ENCODE measurements at regions not wholly inside any gene's neighbourhood (a gene's known extent, or its start where the extent isn't known, plus 50 kb on each side); places are given as distances from the start of the nearest gene placed in this dataset.

DNA sequence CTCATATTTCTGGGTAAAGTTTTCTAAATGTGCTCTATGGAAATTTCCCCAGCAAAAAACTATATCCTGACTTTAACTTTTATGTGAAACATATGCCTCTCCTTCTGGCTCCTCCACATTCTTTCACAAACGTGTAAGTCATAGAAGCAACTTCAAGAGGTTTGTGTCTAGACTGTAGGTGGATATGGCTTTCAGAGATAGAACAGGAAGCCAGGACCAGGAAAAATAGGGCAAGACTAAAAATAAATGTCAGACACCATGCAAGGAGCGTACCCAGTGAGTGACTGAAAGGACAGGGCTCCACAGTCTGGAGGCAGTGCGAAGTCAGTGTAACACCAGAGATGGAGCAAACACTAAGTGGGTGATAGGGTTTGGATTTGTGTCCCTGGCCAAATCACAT, 240.7 kb downstream of the COX7C start:
- TF ChIP-seq POLR2AphosphoS5 (IDR thresholded peaks at IDR 0.05) (no peak), POLR2A (IDR thresholded peaks at IDR 0.05) (no peak)
- TF ChIP-seq, protein P1, sequence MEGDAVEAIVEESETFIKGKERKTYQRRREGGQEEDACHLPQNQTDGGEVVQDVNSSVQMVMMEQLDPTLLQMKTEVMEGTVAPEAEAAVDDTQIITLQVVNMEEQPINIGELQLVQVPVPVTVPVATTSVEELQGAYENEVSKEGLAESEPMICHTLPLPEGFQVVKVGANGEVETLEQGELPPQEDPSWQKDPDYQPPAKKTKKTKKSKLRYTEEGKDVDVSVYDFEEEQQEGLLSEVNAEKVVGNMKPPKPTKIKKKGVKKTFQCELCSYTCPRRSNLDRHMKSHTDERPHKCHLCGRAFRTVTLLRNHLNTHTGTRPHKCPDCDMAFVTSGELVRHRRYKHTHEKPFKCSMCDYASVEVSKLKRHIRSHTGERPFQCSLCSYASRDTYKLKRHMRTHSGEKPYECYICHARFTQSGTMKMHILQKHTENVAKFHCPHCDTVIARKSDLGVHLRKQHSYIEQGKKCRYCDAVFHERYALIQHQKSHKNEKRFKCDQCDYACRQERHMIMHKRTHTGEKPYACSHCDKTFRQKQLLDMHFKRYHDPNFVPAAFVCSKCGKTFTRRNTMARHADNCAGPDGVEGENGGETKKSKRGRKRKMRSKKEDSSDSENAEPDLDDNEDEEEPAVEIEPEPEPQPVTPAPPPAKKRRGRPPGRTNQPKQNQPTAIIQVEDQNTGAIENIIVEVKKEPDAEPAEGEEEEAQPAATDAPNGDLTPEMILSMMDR (IDR thresholded peaks at IDR 0.05), result no peak

Measured in breast epithelium (tissue), 3 donors.